ENCODE measurements at regions not wholly inside any gene's neighbourhood (a gene's known extent, or its start where the extent isn't known, plus 50 kb on each side); places are given as distances from the start of the nearest gene placed in this dataset.

DNA sequence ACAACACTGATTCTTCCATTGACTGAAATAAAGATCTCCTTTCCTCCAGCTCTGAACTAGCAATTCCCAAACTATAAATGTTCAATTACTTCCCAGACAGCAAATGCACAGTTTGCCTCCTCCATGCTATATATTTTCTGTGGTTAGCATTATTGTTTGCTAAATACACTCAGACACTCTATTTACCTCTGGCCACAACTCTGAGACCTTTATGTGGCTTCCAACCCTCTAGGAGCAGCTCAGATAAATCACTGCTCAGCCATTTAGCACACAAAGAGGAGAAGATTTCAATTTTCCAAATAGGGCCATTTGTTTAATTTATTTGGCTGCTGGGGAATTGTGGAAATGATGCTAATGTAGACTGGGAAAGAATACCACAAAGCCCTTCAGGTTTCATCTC, 202.0 kb downstream of the SPTSSA start:
- TF ChIP-seq, protein P1, sequence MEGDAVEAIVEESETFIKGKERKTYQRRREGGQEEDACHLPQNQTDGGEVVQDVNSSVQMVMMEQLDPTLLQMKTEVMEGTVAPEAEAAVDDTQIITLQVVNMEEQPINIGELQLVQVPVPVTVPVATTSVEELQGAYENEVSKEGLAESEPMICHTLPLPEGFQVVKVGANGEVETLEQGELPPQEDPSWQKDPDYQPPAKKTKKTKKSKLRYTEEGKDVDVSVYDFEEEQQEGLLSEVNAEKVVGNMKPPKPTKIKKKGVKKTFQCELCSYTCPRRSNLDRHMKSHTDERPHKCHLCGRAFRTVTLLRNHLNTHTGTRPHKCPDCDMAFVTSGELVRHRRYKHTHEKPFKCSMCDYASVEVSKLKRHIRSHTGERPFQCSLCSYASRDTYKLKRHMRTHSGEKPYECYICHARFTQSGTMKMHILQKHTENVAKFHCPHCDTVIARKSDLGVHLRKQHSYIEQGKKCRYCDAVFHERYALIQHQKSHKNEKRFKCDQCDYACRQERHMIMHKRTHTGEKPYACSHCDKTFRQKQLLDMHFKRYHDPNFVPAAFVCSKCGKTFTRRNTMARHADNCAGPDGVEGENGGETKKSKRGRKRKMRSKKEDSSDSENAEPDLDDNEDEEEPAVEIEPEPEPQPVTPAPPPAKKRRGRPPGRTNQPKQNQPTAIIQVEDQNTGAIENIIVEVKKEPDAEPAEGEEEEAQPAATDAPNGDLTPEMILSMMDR (conservative IDR thresholded peaks at IDR 0.05 in 1 of 2, IDR thresholded peaks at IDR 0.05 in 1 of 2; ENCODE audit: low read depth in 1 of 2, low read length in 2 of 2): no peak
- no peak for TF ChIP-seq EZH2 (IDR thresholded peaks at IDR 0.05; ENCODE audit: low read length, missing control alignments)
